ENCODE measurements at regions not wholly inside any gene's neighbourhood (a gene's known extent, or its start where the extent isn't known, plus 50 kb on each side); places are given as distances from the start of the nearest gene placed in this dataset.

GRCh38 chr12:88876857-88877256 lies 296.6 kb upstream of the KITLG start:
- no peak overlapping the region for H2AFZ ChIP-seq (ENCODE audit: low read length)
- H2BK5ac ChIP-seq (ENCODE audit: low read length) = no peak overlapping the region
- no peak overlapping the region for H3K4ac ChIP-seq (ENCODE audit: low read length)
- no peak overlapping the region for H4K8ac ChIP-seq (ENCODE audit: low read depth, low read length)
- DNase-seq (ENCODE audit: low spot score) = no peak
- H3K36me3 ChIP-seq (replicated peaks in 1 of 2; ENCODE audit: control insufficient read depth in 2 of 2, insufficient read depth in 2 of 2, low read length in 2 of 2) = no peaks in the 10 kb centered on the region
- H2BK15ac ChIP-seq (ENCODE audit: low read length) = no peak overlapping the region
- no peak overlapping the region for H3K23ac ChIP-seq (ENCODE audit: low read depth, low read length, poor library complexity)
- no peaks in the 10 kb centered on the region for H3K4me1 ChIP-seq (ENCODE audit: control insufficient read depth in 2 of 2, insufficient read depth in 1 of 2, low read depth in 1 of 2, low read length in 2 of 2)
- H3K4me3 ChIP-seq (ENCODE audit: low read length in 2 of 2) = no peak overlapping the region
- no peak overlapping the region for H3K4me2 ChIP-seq (ENCODE audit: insufficient read depth, low read length, poor library complexity, severe bottlenecking)
- no peaks in the 10 kb centered on the region for H3K9me3 ChIP-seq (replicated peaks in 1 of 2; ENCODE audit: control insufficient read depth in 2 of 2, insufficient read depth in 1 of 2, low read depth in 1 of 2, low read length in 2 of 2)
- no peak overlapping the region for H3K9ac ChIP-seq (ENCODE audit: low read depth, low read length, poor library complexity)
- no peak overlapping the region for H2BK12ac ChIP-seq (ENCODE audit: low read length)
- no CpG with 5 or more reads among the region's 2 CpGs for WGBS, 2 donors (ENCODE audit: extremely low coverage in 2 of 2, insufficient read length in 2 of 2, insufficient replicate concordance in 1 of 2)
- no peak overlapping the region for H3K27ac ChIP-seq (replicated peaks; ENCODE audit: low read length)
- H3K14ac ChIP-seq (ENCODE audit: low read length) = no peak overlapping the region
- H3K18ac ChIP-seq (ENCODE audit: low read length) = no peak overlapping the region
- no peaks in the 10 kb centered on the region for H3K79me1 ChIP-seq (ENCODE audit: low read depth, low read length)
- H4K91ac ChIP-seq (ENCODE audit: low read depth, low read length, poor library complexity) = no peak overlapping the region
- no peak overlapping the region for H2BK120ac ChIP-seq (ENCODE audit: low read depth, low read length)
- H2AK5ac ChIP-seq (ENCODE audit: low read depth, low read length) = no peak overlapping the region
- no peaks in the 10 kb centered on the region for H3K27me3 ChIP-seq (ENCODE audit: control insufficient read depth in 3 of 3, insufficient read depth in 3 of 3, low read depth in 1 of 3, low read length in 3 of 3)

DNA sequence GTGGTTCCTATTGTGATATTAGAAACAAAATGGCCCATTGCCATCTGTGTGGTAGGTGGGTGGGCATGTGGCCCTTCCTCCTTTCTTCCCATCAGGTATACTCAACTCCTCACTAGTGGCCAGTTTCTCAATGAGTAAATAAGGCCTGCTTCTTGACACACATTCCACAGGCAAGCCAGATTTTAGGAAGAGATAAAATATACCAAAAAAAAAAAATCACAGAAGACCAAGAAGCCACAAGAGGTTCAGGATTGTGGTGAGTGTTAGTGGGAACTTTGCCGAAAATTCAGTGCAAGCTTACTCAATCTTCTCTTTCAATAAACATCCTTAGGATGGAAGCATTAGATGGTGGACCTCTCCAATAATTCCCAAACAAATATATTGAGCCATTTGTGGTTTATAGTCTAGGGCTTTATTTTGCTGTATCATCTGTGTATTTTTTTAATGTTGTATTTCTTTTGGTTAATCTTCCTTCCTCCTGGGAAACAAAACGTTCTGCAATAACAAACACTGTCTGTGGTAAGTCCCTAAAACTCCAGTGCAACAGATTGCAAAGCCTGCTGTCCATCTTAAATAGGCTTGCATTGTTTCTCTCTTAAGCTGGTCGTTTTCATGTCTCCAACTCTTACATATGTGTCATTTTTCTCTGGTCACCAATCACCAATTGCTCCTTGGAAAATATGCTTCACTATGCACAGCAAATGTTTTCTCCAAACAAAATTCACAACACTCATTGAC lies 289.9 kb upstream of the KITLG start:
- no peaks in the 10 kb centered on the region for H3K36me3 ChIP-seq (replicated peaks in 1 of 2; ENCODE audit: control insufficient read depth in 2 of 2, insufficient read depth in 2 of 2, low read length in 2 of 2)
- H4K8ac ChIP-seq (ENCODE audit: low read depth, low read length) = no peak overlapping the region
- H2BK12ac ChIP-seq (ENCODE audit: low read length) = no peak overlapping the region
- H3K4me1 ChIP-seq (ENCODE audit: control insufficient read depth in 2 of 2, insufficient read depth in 1 of 2, low read depth in 1 of 2, low read length in 2 of 2) = no peaks in the 10 kb centered on the region
- no peak overlapping the region for H2BK5ac ChIP-seq (ENCODE audit: low read length)
- H3K27me3 ChIP-seq (ENCODE audit: control insufficient read depth in 3 of 3, insufficient read depth in 3 of 3, low read depth in 1 of 3, low read length in 3 of 3) = no peaks in the 10 kb centered on the region
- no peak overlapping the region for H4K91ac ChIP-seq (ENCODE audit: low read depth, low read length, poor library complexity)
- WGBS, 2 donors (ENCODE audit: extremely low coverage in 2 of 2, insufficient read length in 2 of 2, insufficient replicate concordance in 1 of 2) = no CpG with 5 or more reads among the region's 3 CpGs
- H3K18ac ChIP-seq (ENCODE audit: low read length) = no peak overlapping the region
- no peaks in the 10 kb centered on the region for H3K79me1 ChIP-seq (ENCODE audit: low read depth, low read length)
- no peak overlapping the region for H2BK15ac ChIP-seq (ENCODE audit: low read length)
- H3K4me2 ChIP-seq (ENCODE audit: insufficient read depth, low read length, poor library complexity, severe bottlenecking) = no peak overlapping the region
- H3K27ac ChIP-seq (replicated peaks; ENCODE audit: low read length) = no peak overlapping the region
- no peak overlapping the region for H3K14ac ChIP-seq (ENCODE audit: low read length)
- H3K9ac ChIP-seq (ENCODE audit: low read depth, low read length, poor library complexity) = no peak overlapping the region
- H3K9me3 ChIP-seq (replicated peaks in 1 of 2; ENCODE audit: control insufficient read depth in 2 of 2, insufficient read depth in 1 of 2, low read depth in 1 of 2, low read length in 2 of 2) = no peaks in the 10 kb centered on the region
- H3K23ac ChIP-seq (ENCODE audit: low read depth, low read length, poor library complexity) = no peak overlapping the region
- no peak overlapping the region for H3K4me3 ChIP-seq (ENCODE audit: low read length in 2 of 2)
- DNase-seq (ENCODE audit: low spot score) = no peak
- no peak overlapping the region for H3K4ac ChIP-seq (ENCODE audit: low read length)
- no peak overlapping the region for H2AK5ac ChIP-seq (ENCODE audit: low read depth, low read length)
- no peak overlapping the region for H2BK120ac ChIP-seq (ENCODE audit: low read depth, low read length)
- H2AFZ ChIP-seq (ENCODE audit: low read length) = no peak overlapping the region

DNA sequence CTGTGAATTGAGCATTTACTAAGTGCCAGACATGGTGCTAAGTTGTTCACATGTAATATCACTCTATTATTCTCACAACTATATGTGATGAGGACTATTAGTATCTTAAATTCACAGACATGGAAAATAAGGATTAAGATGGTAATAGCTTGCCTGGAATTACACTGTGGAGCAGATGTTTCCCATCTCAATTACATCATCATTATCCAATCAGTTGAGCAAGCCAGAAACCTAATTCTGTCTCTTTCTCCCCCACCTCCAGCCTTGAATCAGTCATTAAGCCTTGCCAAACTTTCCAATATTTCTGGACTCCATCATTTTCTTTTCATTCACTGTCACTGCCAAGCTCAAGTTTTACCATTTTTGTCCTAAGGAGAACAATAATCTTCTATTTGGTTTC lies 287.8 kb upstream of the KITLG start:
- Histone ChIP-seq H4K91ac (ENCODE audit: low read depth, low read length, poor library complexity) (no peak overlapping the region), H2AK5ac (ENCODE audit: low read depth, low read length) (no peak overlapping the region), H2BK15ac (ENCODE audit: low read length) (no peak overlapping the region), H4K8ac (ENCODE audit: low read depth, low read length) (no peak overlapping the region), H3K4me2 (ENCODE audit: insufficient read depth, low read length, poor library complexity, severe bottlenecking) (no peak overlapping the region), H3K9ac (ENCODE audit: low read depth, low read length, poor library complexity) (no peak overlapping the region), H2BK5ac (ENCODE audit: low read length) (no peak overlapping the region), H3K4me1 (ENCODE audit: control insufficient read depth in 2 of 2, insufficient read depth in 1 of 2, low read depth in 1 of 2, low read length in 2 of 2) (no peaks in the 10 kb centered on the region), H2AFZ (ENCODE audit: low read length) (no peak overlapping the region), H3K4ac (ENCODE audit: low read length) (no peak overlapping the region), H3K36me3 (replicated peaks in 1 of 2; ENCODE audit: control insufficient read depth in 2 of 2, insufficient read depth in 2 of 2, low read length in 2 of 2) (no peaks in the 10 kb centered on the region), H2BK120ac (ENCODE audit: low read depth, low read length) (no peak overlapping the region), H3K4me3 (ENCODE audit: low read length in 2 of 2) (no peak overlapping the region), H3K18ac (ENCODE audit: low read length) (no peak overlapping the region), H3K9me3 (replicated peaks in 1 of 2; ENCODE audit: control insufficient read depth in 2 of 2, insufficient read depth in 1 of 2, low read depth in 1 of 2, low read length in 2 of 2) (no peaks in the 10 kb centered on the region), H3K23ac (ENCODE audit: low read depth, low read length, poor library complexity) (no peak overlapping the region), H3K27ac (replicated peaks; ENCODE audit: low read length) (no peak overlapping the region), H3K14ac (ENCODE audit: low read length) (no peak overlapping the region), H2BK12ac (ENCODE audit: low read length) (no peak overlapping the region), H3K79me1 (ENCODE audit: low read depth, low read length) (no peaks in the 10 kb centered on the region), H3K27me3 (ENCODE audit: control insufficient read depth in 3 of 3, insufficient read depth in 3 of 3, low read depth in 1 of 3, low read length in 3 of 3) (no peaks in the 10 kb centered on the region)
- DNase-seq (ENCODE audit: low spot score) = no peak

DNA sequence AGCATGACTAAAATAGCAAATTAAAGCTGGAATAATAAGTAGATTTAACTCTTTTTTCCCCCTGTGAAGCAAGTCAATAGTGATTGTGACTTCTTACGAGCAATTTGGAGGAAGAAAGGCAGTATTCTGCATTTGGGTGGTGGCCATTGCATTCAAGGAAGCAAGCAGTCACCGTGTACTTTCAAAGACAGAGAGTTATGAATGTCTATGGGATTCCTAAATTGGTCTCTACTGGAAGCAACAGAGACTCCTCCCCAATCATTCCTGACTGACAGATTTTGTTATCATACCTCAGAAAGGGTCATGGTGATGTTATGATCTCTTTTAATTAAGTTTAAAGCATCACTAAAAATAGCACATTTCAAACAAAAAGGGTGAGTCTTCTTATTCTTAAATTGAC lies 287.2 kb upstream of the KITLG start:
- Histone ChIP-seq H4K91ac (ENCODE audit: low read depth, low read length, poor library complexity) (no peak overlapping the region), H3K9ac (ENCODE audit: low read depth, low read length, poor library complexity) (no peak overlapping the region), H3K4me1 (ENCODE audit: control insufficient read depth in 2 of 2, insufficient read depth in 1 of 2, low read depth in 1 of 2, low read length in 2 of 2) (no peaks in the 10 kb centered on the region), H3K79me1 (ENCODE audit: low read depth, low read length) (no peaks in the 10 kb centered on the region), H2BK5ac (ENCODE audit: low read length) (no peak overlapping the region), H3K18ac (ENCODE audit: low read length) (no peak overlapping the region), H2AFZ (ENCODE audit: low read length) (no peak overlapping the region), H2BK15ac (ENCODE audit: low read length) (no peak overlapping the region), H3K27ac (replicated peaks; ENCODE audit: low read length) (no peak overlapping the region), H2BK120ac (ENCODE audit: low read depth, low read length) (no peak overlapping the region), H2AK5ac (ENCODE audit: low read depth, low read length) (no peak overlapping the region), H3K27me3 (ENCODE audit: control insufficient read depth in 3 of 3, insufficient read depth in 3 of 3, low read depth in 1 of 3, low read length in 3 of 3) (no peaks in the 10 kb centered on the region), H3K4me2 (ENCODE audit: insufficient read depth, low read length, poor library complexity, severe bottlenecking) (no peak overlapping the region), H4K8ac (ENCODE audit: low read depth, low read length) (no peak overlapping the region), H3K23ac (ENCODE audit: low read depth, low read length, poor library complexity) (no peak overlapping the region), H3K9me3 (replicated peaks in 1 of 2; ENCODE audit: control insufficient read depth in 2 of 2, insufficient read depth in 1 of 2, low read depth in 1 of 2, low read length in 2 of 2) (no peaks in the 10 kb centered on the region), H3K4ac (ENCODE audit: low read length) (no peak overlapping the region), H3K4me3 (ENCODE audit: low read length in 2 of 2) (no peak overlapping the region), H3K36me3 (replicated peaks in 1 of 2; ENCODE audit: control insufficient read depth in 2 of 2, insufficient read depth in 2 of 2, low read length in 2 of 2) (no peaks in the 10 kb centered on the region), H3K14ac (ENCODE audit: low read length) (no peak overlapping the region), H2BK12ac (ENCODE audit: low read length) (no peak overlapping the region)
- no CpG with 5 or more reads among the region's 2 CpGs for WGBS, 2 donors (ENCODE audit: extremely low coverage in 2 of 2, insufficient read length in 2 of 2, insufficient replicate concordance in 1 of 2)
- DNase-seq (ENCODE audit: low spot score) = no peak

Data from neuronal stem cell (in vitro differentiated cells).